ENCODE measurements at regions not wholly inside any gene's neighbourhood (a gene's known extent, or its start where the extent isn't known, plus 50 kb on each side); places are given as distances from the start of the nearest gene placed in this dataset.

DNA sequence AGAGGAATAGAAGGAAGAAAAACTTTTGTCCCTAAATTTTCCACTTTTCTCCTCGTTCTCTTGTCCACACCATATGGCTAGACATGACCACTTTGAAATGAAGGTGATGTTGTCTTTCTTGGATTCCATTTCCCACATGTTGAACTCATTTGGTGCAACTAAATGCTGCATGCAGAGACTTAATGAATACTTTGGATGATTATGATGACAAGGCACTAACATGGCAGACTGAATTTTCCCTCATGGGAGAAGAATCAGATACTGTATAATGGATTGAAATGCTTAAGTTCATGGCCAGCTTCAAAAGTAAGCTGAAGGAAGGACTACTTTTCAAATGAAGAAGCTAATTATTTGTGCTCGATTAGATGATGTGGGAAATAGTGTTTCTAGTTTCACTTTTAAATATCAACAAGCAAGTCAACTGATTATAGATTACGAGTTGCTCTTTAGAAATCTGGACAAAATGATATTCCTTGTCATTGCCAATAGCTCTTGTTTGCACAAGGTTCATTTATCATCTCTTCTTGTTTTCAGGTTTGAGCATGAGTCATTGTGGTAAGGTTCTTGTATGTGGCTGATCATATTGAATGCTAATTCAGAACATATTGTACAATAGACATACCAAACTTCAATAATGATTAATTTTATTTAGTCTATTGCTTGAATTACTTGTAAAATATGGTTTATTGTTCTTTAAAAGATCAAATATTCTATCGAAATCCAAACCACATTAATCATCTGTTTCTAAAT, 501.3 kb upstream of the FTMT start:
- ChIA-PET POLR2A (no interaction called here), CTCF (interaction anchor here (1.1 kb wide), 1 partner anchor 12 kb away, joined by 4 read pairs; no protein-coding TSS in a partner anchor)
- H3K36me3 ChIP-seq (ENCODE audit: control insufficient read depth in 2 of 2, insufficient read depth in 1 of 2, low read length in 2 of 2) = no peaks in the 10 kb centered on the region
- H3K27ac ChIP-seq (ENCODE audit: extremely low read depth, low read depth, low read length) = no peak overlapping the region
- TF ChIP-seq ZBTB26 (tag by site-specific recombination; optimal IDR thresholded peaks at IDR 0.05) = no peak
- TF ChIP-seq ZFP37 (tag by site-specific recombination; IDR thresholded peaks at IDR 0.05) = no peak
- no peak for TF ChIP-seq ZNF585B (tag by site-specific recombination; IDR thresholded peaks at IDR 0.05)
- TF ChIP-seq ZNF416 (tag by site-specific recombination; IDR thresholded peaks at IDR 0.05) = no peak
- no peak for TF ChIP-seq ZNF10 (tag by site-specific recombination; IDR thresholded peaks at IDR 0.05)
- no peaks in the 10 kb centered on the region for H3K9me3 ChIP-seq (ENCODE audit: control insufficient read depth, insufficient read depth, low read depth, low read length)
- no peaks in the 10 kb centered on the region for H3K4me1 ChIP-seq (ENCODE audit: control insufficient read depth, insufficient read depth, low read length)
- no peak overlapping the region for H3K4me3 ChIP-seq (ENCODE audit: low read depth, low read length)

- Histone ChIP-seq H3K4me1 (ENCODE audit: control insufficient read depth, insufficient read depth, low read length) (no peaks in the 10 kb centered on the region), H3K27ac (ENCODE audit: extremely low read depth, low read depth, low read length) (no peak overlapping the region), H3K36me3 (ENCODE audit: control insufficient read depth in 2 of 2, insufficient read depth in 1 of 2, low read length in 2 of 2) (no peaks in the 10 kb centered on the region), H3K4me3 (ENCODE audit: low read depth, low read length) (no peak overlapping the region), H3K9me3 (ENCODE audit: control insufficient read depth, insufficient read depth, low read depth, low read length) (no peaks in the 10 kb centered on the region)
- ChIA-PET POLR2A (no interaction called here), CTCF (no interaction called here)
- TF ChIP-seq, protein P1, sequence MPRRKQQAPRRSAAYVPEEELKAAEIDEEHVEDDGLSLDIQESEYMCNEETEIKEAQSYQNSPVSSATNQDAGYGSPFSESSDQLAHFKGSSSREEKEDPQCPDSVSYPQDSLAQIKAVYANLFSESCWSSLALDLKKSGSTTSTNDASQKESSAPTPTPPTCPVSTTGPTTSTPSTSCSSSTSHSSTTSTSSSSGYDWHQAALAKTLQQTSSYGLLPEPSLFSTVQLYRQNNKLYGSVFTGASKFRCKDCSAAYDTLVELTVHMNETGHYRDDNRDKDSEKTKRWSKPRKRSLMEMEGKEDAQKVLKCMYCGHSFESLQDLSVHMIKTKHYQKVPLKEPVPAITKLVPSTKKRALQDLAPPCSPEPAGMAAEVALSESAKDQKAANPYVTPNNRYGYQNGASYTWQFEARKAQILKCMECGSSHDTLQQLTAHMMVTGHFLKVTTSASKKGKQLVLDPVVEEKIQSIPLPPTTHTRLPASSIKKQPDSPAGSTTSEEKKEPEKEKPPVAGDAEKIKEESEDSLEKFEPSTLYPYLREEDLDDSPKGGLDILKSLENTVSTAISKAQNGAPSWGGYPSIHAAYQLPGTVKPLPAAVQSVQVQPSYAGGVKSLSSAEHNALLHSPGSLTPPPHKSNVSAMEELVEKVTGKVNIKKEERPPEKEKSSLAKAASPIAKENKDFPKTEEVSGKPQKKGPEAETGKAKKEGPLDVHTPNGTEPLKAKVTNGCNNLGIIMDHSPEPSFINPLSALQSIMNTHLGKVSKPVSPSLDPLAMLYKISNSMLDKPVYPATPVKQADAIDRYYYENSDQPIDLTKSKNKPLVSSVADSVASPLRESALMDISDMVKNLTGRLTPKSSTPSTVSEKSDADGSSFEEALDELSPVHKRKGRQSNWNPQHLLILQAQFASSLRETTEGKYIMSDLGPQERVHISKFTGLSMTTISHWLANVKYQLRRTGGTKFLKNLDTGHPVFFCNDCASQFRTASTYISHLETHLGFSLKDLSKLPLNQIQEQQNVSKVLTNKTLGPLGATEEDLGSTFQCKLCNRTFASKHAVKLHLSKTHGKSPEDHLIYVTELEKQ (tag by site-specific recombination; IDR thresholded peaks at IDR 0.05; ENCODE audit: borderline replicate concordance) = no peak
- TF ChIP-seq ZNF704 (tag by site-specific recombination; IDR thresholded peaks at IDR 0.05) (no peak), ZNF76 (tag by site-specific recombination; IDR thresholded peaks at IDR 0.05; ENCODE audit: borderline replicate concordance, low read depth) (no peak), ZNF791 (tag by site-specific recombination; IDR thresholded peaks at IDR 0.05) (no peak), ZNF148 (tag by site-specific recombination; IDR thresholded peaks at IDR 0.05; ENCODE audit: borderline replicate concordance) (no peak), ZNF280C (tag by site-specific recombination; IDR thresholded peaks at IDR 0.05) (no peak)
Measured at GRCh38 chr5:121366515-121366914, 485.2 kb upstream of the FTMT start.
